ENCODE measurements at regions not wholly inside any gene's neighbourhood (a gene's known extent, or its start where the extent isn't known, plus 50 kb on each side); places are given as distances from the start of the nearest gene placed in this dataset.

- no peak for TF ChIP-seq CTCF (conservative IDR thresholded peaks at IDR 0.05; ENCODE audit: control insufficient read depth, insufficient read depth, low read depth, low read length)
- no peak overlapping the region for H3K4me3 ChIP-seq (ENCODE audit: control insufficient read depth, low read depth, low read length)
- no peak for DNase-seq (ENCODE audit: low read depth)
Measured at GRCh38 chr20:10788877-10789276, 115.1 kb upstream of the JAG1 start.

GRCh38 chr20:10789386-10789785 lies 115.6 kb upstream of the JAG1 start:
- DNase-seq (ENCODE audit: low read depth), result no peak
- no peak for TF ChIP-seq CTCF (conservative IDR thresholded peaks at IDR 0.05; ENCODE audit: control insufficient read depth, insufficient read depth, low read depth, low read length)
- no peak overlapping the region for H3K4me3 ChIP-seq (ENCODE audit: control insufficient read depth, low read depth, low read length)

GRCh38 chr20:10790013-10790412 lies 116.2 kb upstream of the JAG1 start:
- H3K4me3 ChIP-seq (ENCODE audit: control insufficient read depth, low read depth, low read length), result no peak overlapping the region
- no peak for TF ChIP-seq CTCF (conservative IDR thresholded peaks at IDR 0.05; ENCODE audit: control insufficient read depth, insufficient read depth, low read depth, low read length)
- DNase-seq (ENCODE audit: low read depth), result no peak

GRCh38 chr20:10792291-10792690 lies 118.5 kb upstream of the JAG1 start:
- TF ChIP-seq CTCF (conservative IDR thresholded peaks at IDR 0.05; ENCODE audit: control insufficient read depth, insufficient read depth, low read depth, low read length), result no peak
- H3K4me3 ChIP-seq (ENCODE audit: control insufficient read depth, low read depth, low read length), result no peak overlapping the region
- DNase-seq (ENCODE audit: low read depth), result no peak

- TF ChIP-seq CTCF (conservative IDR thresholded peaks at IDR 0.05; ENCODE audit: control insufficient read depth, insufficient read depth, low read depth, low read length), result no peak
- DNase-seq (ENCODE audit: low read depth), result no peak
- no peak overlapping the region for H3K4me3 ChIP-seq (ENCODE audit: control insufficient read depth, low read depth, low read length)
Measured at GRCh38 chr20:10793766-10794165, 120.0 kb upstream of the JAG1 start.

- DNase-seq (ENCODE audit: low read depth), result no peak
- H3K4me3 ChIP-seq (ENCODE audit: control insufficient read depth, low read depth, low read length), result no peak overlapping the region
- TF ChIP-seq CTCF (conservative IDR thresholded peaks at IDR 0.05; ENCODE audit: control insufficient read depth, insufficient read depth, low read depth, low read length), result no peak
Measured at GRCh38 chr20:10794765-10795164, 121.0 kb upstream of the JAG1 start.

Data from fibroblast of mammary gland (primary cell).